Neural progenitor cell (in vitro differentiated cells): ENCODE measurements at regions not wholly inside any gene's neighbourhood (a gene's known extent, or its start where the extent isn't known, plus 50 kb on each side); places are given as distances from the start of the nearest gene placed in this dataset.

ENCODE experiments used
- DNase-seq: peaks from one replicate; pipeline ENCODE4 v3.0.0-alpha.2; 2016; ENCODE audit warnings: low spot score
- H2AFZ ChIP-seq: fragments of 200-600 bp; sonication (generic); replicated peaks from 2 replicates; pipeline ENCODE4 v1.6.1; 2016; ENCODE audit warnings: antibody characterized with exemption
- H3F3A ChIP-seq: fragments of 200-600 bp; sonication (generic); 2 replicates; pipeline ENCODE4 v1.6.1; 2016; ENCODE audit warnings: antibody characterized with exemption, low read depth
- H3K27ac ChIP-seq: fragments of 200-600 bp; sonication (generic); 2 replicates; pipeline ENCODE4 v1.5.1; 2016; ENCODE audit warnings: mild to moderate bottlenecking
- H3K27me3 ChIP-seq: fragments of 200-600 bp; sonication (generic); 2 replicates; pipeline ENCODE4 v1.6.1; 2016; ENCODE audit warnings: mild to moderate bottlenecking, moderate library complexity
- H3K36me3 ChIP-seq: fragments of 200-600 bp; sonication (generic); 2 replicates; pipeline ENCODE4 v1.5.1; 2016
- H3K4me1 ChIP-seq: fragments of 200-600 bp; sonication (generic); 2 replicates; pipeline ENCODE4 v1.6.1; 2016; ENCODE audit warnings: mixed run types
- H3K4me2 ChIP-seq: fragments of 200-600 bp; sonication (generic); 2 replicates; pipeline ENCODE4 v1.6.1; 2016
- H3K4me3 ChIP-seq: fragments of 200-600 bp; sonication (generic); 2 replicates; pipeline ENCODE4 v1.5.1; 2016
- H3K79me2 ChIP-seq: fragments of 200-600 bp; sonication (generic); 2 replicates; pipeline ENCODE4 v1.6.1; 2016; ENCODE audit warnings: low read depth
- H3K9ac ChIP-seq: fragments of 200-600 bp; sonication (generic); 2 replicates; pipeline ENCODE4 v1.6.1; 2016
- H3K9me3 ChIP-seq: fragments of 200-600 bp; sonication (generic); 2 replicates; pipeline ENCODE4 v1.5.1; 2016; ENCODE audit warnings: low read depth
- H4K20me1 ChIP-seq: fragments of 200-600 bp; sonication (generic); 2 replicates; pipeline ENCODE4 v1.6.1; 2016; ENCODE audit warnings: low read depth
- H3K27ac Mint-ChIP-seq: 3 replicates; pipeline ENCODE4 v1.8.0; 2021; ENCODE audit warnings: mixed read lengths
- H3K27me3 Mint-ChIP-seq: 2 replicates; pipeline ENCODE4 v1.8.0; 2022; ENCODE audit warnings: low read depth, mild to moderate bottlenecking, inconsistent platforms, moderate library complexity, mixed read lengths; ENCODE audit not compliant: insufficient read depth
- H3K36me3 Mint-ChIP-seq: 3 replicates; pipeline ENCODE4 v1.8.0; 2021; ENCODE audit warnings: mixed read lengths
- H3K4me1 Mint-ChIP-seq: 3 replicates; pipeline ENCODE4 v1.8.0; 2021; ENCODE audit warnings: mixed read lengths
- H3K4me3 Mint-ChIP-seq: 3 replicates; pipeline ENCODE4 v1.8.0; 2021; ENCODE audit warnings: mild to moderate bottlenecking, moderate library complexity, mixed read lengths
- H3K9me3 Mint-ChIP-seq: 3 replicates; pipeline ENCODE4 v1.8.0; 2020; ENCODE audit warnings: mixed read lengths
- EZH2 ChIP-seq: fragments of 200-600 bp; sonication (generic); IDR thresholded peaks from 2 replicates; pipeline ENCODE4 v1.6.1; 2017; ENCODE audit warnings: antibody characterized with exemption, mild to moderate bottlenecking, moderate library complexity
- EZH2phosphoT487 ChIP-seq: fragments of 200-600 bp; sonication (generic); IDR thresholded peaks from 2 replicates; pipeline ENCODE4 v1.6.1; 2017; ENCODE audit warnings: antibody characterized with exemption
- TF ChIP-seq, protein P1 (sequence below): fragments of 200-600 bp; sonication (generic); IDR thresholded peaks from 2 replicates; pipeline ENCODE4 v1.5.1; 2017; ENCODE audit warnings: antibody characterized with exemption, mild to moderate bottlenecking

DNA sequence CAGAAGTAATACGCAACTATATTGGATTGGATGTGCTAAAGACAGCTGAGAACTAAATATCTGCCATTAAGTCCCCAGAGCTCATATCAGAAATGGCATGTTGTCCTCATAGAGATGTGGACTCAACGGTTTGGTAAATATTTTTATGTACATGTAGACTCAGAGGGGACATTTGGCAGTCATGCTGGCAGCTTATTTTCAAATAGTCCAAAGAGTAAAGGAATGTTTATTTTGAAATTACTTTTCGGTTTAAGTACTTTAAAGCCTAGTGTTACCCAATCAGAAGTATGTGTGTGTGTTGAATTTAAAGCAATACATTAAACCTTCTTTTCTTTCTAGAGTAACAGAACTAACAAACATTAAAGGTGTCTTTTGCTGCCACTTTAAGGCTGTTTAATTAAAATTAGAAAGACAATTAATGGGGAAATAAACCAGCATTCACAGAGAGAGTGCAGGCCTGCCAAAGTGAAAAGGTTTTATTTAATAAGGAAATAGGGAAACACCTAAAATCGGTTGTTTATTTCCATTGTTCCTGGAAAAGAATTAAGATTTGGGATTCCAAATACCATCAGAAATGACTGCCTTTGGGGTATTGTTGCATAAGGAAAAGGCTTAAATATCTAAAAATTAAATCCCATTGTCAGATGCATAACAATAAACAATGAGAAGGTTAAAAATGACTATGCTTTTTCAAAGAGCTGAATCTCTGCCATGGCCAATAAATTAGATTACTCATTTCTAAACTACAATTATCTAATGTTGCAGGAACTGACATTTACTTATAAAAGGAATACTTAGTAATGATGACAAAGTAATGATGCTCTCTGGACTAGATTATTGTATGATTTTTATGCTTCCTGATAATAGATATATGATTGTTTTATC lies 113.4 kb upstream of the AHR start:
- Mint-ChIP-seq H3K27me3 (peaks cover 2% of the 10 kb centered on the region), H3K4me3 (no peak overlapping the region)

DNA sequence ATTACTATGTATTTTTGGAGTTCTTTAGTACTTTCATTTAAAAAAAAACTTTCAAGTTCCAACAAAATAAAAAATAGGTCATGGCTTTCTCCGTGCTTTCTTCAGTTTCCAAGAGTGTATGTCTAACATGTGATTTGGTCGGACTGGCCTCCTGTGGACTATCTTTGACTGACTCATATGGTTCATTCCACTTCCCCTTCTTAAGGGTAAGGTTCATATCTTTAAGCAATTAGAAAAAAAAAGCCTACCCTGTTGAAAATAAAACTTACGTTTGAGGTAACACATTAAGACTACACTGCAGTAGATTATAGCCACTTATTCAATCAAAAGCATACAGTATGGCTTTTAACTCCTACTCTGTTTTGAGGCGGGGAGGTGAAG lies 112.8 kb upstream of the AHR start:
- no peaks in the 10 kb centered on the region for H3F3A ChIP-seq
- Mint-ChIP-seq H3K4me1 (no peaks in the 10 kb centered on the region), H3K27ac (no peak overlapping the region), H3K4me3 (no peak overlapping the region), H3K36me3 (no peaks in the 10 kb centered on the region), H3K27me3 (peaks cover 2% of the 10 kb centered on the region), H3K9me3 (no peaks in the 10 kb centered on the region)
- DNase-seq, result no peak
- no peak overlapping the region for H3K4me3 ChIP-seq
- H3K27me3 ChIP-seq, result no peaks in the 10 kb centered on the region
- H4K20me1 ChIP-seq, result no peaks in the 10 kb centered on the region
- H3K9ac ChIP-seq, result no peak overlapping the region
- no peaks in the 10 kb centered on the region for H3K36me3 ChIP-seq
- H3K27ac ChIP-seq, result no peak overlapping the region
- TF ChIP-seq, protein P1, sequence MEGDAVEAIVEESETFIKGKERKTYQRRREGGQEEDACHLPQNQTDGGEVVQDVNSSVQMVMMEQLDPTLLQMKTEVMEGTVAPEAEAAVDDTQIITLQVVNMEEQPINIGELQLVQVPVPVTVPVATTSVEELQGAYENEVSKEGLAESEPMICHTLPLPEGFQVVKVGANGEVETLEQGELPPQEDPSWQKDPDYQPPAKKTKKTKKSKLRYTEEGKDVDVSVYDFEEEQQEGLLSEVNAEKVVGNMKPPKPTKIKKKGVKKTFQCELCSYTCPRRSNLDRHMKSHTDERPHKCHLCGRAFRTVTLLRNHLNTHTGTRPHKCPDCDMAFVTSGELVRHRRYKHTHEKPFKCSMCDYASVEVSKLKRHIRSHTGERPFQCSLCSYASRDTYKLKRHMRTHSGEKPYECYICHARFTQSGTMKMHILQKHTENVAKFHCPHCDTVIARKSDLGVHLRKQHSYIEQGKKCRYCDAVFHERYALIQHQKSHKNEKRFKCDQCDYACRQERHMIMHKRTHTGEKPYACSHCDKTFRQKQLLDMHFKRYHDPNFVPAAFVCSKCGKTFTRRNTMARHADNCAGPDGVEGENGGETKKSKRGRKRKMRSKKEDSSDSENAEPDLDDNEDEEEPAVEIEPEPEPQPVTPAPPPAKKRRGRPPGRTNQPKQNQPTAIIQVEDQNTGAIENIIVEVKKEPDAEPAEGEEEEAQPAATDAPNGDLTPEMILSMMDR, result no peak
- TF ChIP-seq EZH2phosphoT487 (no peak), EZH2 (no peak)
- no peak overlapping the region for H3K4me2 ChIP-seq
- H3K4me1 ChIP-seq, result no peaks in the 10 kb centered on the region
- no peaks in the 10 kb centered on the region for H3K79me2 ChIP-seq
- H3K9me3 ChIP-seq, result no peaks in the 10 kb centered on the region
- H2AFZ ChIP-seq, result no peak overlapping the region

More for the DNA sequence above, 113.4 kb upstream of the AHR start:
- no peaks in the 10 kb centered on the region for H3K36me3 Mint-ChIP-seq
- no peaks in the 10 kb centered on the region for H3K9me3 Mint-ChIP-seq
- no peaks in the 10 kb centered on the region for H3K4me1 ChIP-seq
- no peaks in the 10 kb centered on the region for H3K9me3 ChIP-seq
- no peak overlapping the region for H2AFZ ChIP-seq
- no peaks in the 10 kb centered on the region for H3K36me3 ChIP-seq
- H3K9ac ChIP-seq, result no peak overlapping the region
- TF ChIP-seq EZH2 (no peak), EZH2phosphoT487 (no peak)
- TF ChIP-seq, protein P1, result no peak
- H3K4me1 Mint-ChIP-seq, result no peaks in the 10 kb centered on the region
- DNase-seq, result no peak
- H3F3A ChIP-seq, result no peaks in the 10 kb centered on the region
- H3K4me3 ChIP-seq, result no peak overlapping the region
- no peaks in the 10 kb centered on the region for H3K27me3 ChIP-seq
- no peaks in the 10 kb centered on the region for H3K79me2 ChIP-seq
- no peaks in the 10 kb centered on the region for H4K20me1 ChIP-seq
- no peak overlapping the region for H3K4me2 ChIP-seq
- H3K27ac Mint-ChIP-seq, result no peak overlapping the region
- no peak overlapping the region for H3K27ac ChIP-seq

DNA sequence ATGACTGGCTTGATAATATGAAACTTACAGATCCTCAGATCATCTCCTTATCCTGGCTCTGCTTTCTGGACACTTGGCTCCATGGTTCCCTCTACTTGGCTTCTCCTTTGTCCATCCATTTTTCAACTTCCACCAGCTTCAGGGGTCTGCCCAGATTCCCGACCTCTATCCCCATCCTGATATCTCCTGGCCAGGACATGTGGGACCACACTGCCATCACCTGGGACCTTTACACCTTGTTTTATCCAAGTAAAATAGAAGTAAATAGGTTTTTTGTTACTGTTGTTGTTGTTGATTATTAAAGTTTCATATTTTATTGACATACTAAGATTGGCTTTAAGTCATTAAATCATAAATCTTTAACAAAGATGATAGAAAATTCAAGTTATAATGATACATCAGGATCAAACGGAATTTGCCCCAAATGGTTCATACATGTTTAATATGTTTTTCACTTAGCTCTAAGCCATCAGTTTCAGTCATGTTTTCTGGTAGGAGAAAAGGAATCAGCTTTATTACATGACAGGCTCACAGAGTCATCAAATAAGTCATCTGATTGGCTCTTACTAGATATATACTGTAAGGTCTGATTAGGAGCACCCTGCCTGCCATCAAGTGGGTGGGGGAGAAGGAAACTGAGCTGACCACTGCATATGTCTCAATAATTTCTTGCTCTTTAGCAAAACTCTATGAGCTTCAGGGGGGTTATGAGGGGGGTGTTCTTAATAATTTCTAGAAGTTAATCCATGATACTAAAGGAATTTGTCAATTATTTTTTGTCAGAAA lies 111.5 kb upstream of the AHR start:
- no peak overlapping the region for H3K27ac Mint-ChIP-seq
- no peak overlapping the region for H3K27ac ChIP-seq
- H3K36me3 ChIP-seq, result no peaks in the 10 kb centered on the region
- H3K27me3 ChIP-seq, result no peaks in the 10 kb centered on the region
- H3K4me3 ChIP-seq, result no peak overlapping the region
- peaks cover 2% of the 10 kb centered on the region for H3K27me3 Mint-ChIP-seq
- H3K9me3 Mint-ChIP-seq, result no peaks in the 10 kb centered on the region
- H3K36me3 Mint-ChIP-seq, result no peaks in the 10 kb centered on the region
- no peak overlapping the region for H2AFZ ChIP-seq
- H3K4me3 Mint-ChIP-seq, result no peak overlapping the region
- H3K9ac ChIP-seq, result no peak overlapping the region
- no peaks in the 10 kb centered on the region for H4K20me1 ChIP-seq
- H3K9me3 ChIP-seq, result no peaks in the 10 kb centered on the region
- H3K4me1 ChIP-seq, result no peaks in the 10 kb centered on the region
- H3K4me2 ChIP-seq, result no peak overlapping the region
- TF ChIP-seq EZH2phosphoT487 (no peak), EZH2 (no peak)
- TF ChIP-seq, protein P1, result no peak
- H3F3A ChIP-seq, result no peaks in the 10 kb centered on the region
- H3K4me1 Mint-ChIP-seq, result no peaks in the 10 kb centered on the region
- H3K79me2 ChIP-seq, result no peaks in the 10 kb centered on the region
- DNase-seq, result no peak
